HEK293 (cell line): ENCODE measurements at regions not wholly inside any gene's neighbourhood (a gene's known extent, or its start where the extent isn't known, plus 50 kb on each side); places are given as distances from the start of the nearest gene placed in this dataset.

Source experiments
- CTCF ChIA-PET: fragments of 350-600 bp; formaldehyde crosslinking; extraction: SDS; loops from one replicate; lab custom pipeline; 2021; ENCODE audit warnings: antibody characterized with exemption; lab: Yijun Ruan, JAX
- POLR2A ChIA-PET: fragments of 300-600 bp; formaldehyde crosslinking; extraction: SDS; loops from one replicate; lab custom pipeline; 2020; ENCODE audit warnings: antibody characterized with exemption, inconsistent platforms; lab: Yijun Ruan, JAX
- H3K27ac ChIP-seq: fragments of 200-500 bp; sonication (Bioruptor generic); 2 replicates; pipeline ENCODE4 v1.5.1; 2014; ENCODE audit warnings: low read depth, low read length, control low read depth, inconsistent platforms; ENCODE audit errors: extremely low read depth
- H3K36me3 ChIP-seq, 2 experiments: fragments of 200-500 bp in 1 of 2; sonication (Bioruptor generic) in 1 of 2; 1 replicate in 1 of 2; 2 replicates in 1 of 2; pipeline ENCODE4 v1.5.1; 2014 to 2017; ENCODE audit warnings: inconsistent platforms in 2 of 2, low read length in 2 of 2; ENCODE audit not compliant: control insufficient read depth in 2 of 2, insufficient read depth in 1 of 2
- H3K4me1 ChIP-seq: fragments of 200-500 bp; sonication (Bioruptor generic); 2 replicates; pipeline ENCODE4 v1.5.1; 2014; ENCODE audit warnings: mild to moderate bottlenecking, low read length, inconsistent platforms; ENCODE audit not compliant: control insufficient read depth, insufficient read depth
- H3K4me3 ChIP-seq: 2 replicates; pipeline ENCODE4 v1.5.1; 2011; ENCODE audit warnings: low read depth, mild to moderate bottlenecking, control low read depth, low read length, moderate library complexity
- H3K9me3 ChIP-seq: fragments of 200-500 bp; sonication (Bioruptor generic); 2 replicates; pipeline ENCODE4 v1.5.1; 2014; ENCODE audit warnings: low read depth, low read length, inconsistent platforms; ENCODE audit not compliant: control insufficient read depth, insufficient read depth
- GLI2 ChIP-seq: fragments of 450-650 bp; formaldehyde crosslinking; IDR thresholded peaks from 2 replicates; pipeline ENCODE4; 2017; ENCODE audit warnings: missing biosample characterization, missing genetic modification characterization, low read depth, borderline replicate concordance
- KLF10 ChIP-seq: fragments of 450-650 bp; IDR thresholded peaks from 2 replicates; pipeline ENCODE4 v1.5.1; 2018; ENCODE audit warnings: missing biosample characterization, mild to moderate bottlenecking, missing genetic modification characterization
- YY1 ChIP-seq: fragments of 450-650 bp; formaldehyde crosslinking; IDR thresholded peaks from 2 replicates; pipeline ENCODE4 v1.5.1; 2018; ENCODE audit warnings: missing biosample characterization, missing genetic modification characterization
- YY2 ChIP-seq: fragments of 450-650 bp; formaldehyde crosslinking; IDR thresholded peaks from 2 replicates; pipeline ENCODE4 v1.5.1; 2016; ENCODE audit warnings: missing biosample characterization, missing genetic modification characterization
- ZEB2 ChIP-seq: fragments of 450-650 bp; formaldehyde crosslinking; IDR thresholded peaks from 2 replicates; pipeline ENCODE4 v1.5.1; 2016; ENCODE audit warnings: missing biosample characterization, missing genetic modification characterization
- ZFHX2 ChIP-seq: fragments of 450-650 bp; formaldehyde crosslinking; conservative IDR thresholded peaks from 2 replicates; pipeline ENCODE4 v1.5.1; 2016; ENCODE audit warnings: missing biosample characterization, missing genetic modification characterization
- ZNF169 ChIP-seq: fragments of 450-650 bp; formaldehyde crosslinking; IDR thresholded peaks from 2 replicates; pipeline ENCODE4 v1.5.1; 2016; ENCODE audit warnings: missing biosample characterization, missing genetic modification characterization
- ZNF341 ChIP-seq: fragments of 450-650 bp; formaldehyde crosslinking; IDR thresholded peaks from 2 replicates; pipeline ENCODE4; 2016; ENCODE audit warnings: low read depth, missing biosample characterization, missing genetic modification characterization
- ZNF433 ChIP-seq: fragments of 450-650 bp; formaldehyde crosslinking; IDR thresholded peaks from 2 replicates; pipeline ENCODE4 v1.5.1; 2016; ENCODE audit warnings: missing biosample characterization, missing genetic modification characterization, low read depth
- ZNF544 ChIP-seq: fragments of 450-650 bp; formaldehyde crosslinking; IDR thresholded peaks from 2 replicates; pipeline ENCODE4 v1.5.0; 2017; ENCODE audit warnings: missing biosample characterization, missing genetic modification characterization
- ZNF549 ChIP-seq: fragments of 450-650 bp; IDR thresholded peaks from 2 replicates; pipeline ENCODE4 v1.5.1; 2018; ENCODE audit warnings: missing biosample characterization, missing genetic modification characterization, mild to moderate bottlenecking, inconsistent platforms, moderate library complexity
- ZNF571 ChIP-seq: fragments of 450-650 bp; formaldehyde crosslinking; IDR thresholded peaks from 2 replicates; pipeline ENCODE4 v1.5.0; 2017; ENCODE audit warnings: missing biosample characterization, missing genetic modification characterization
- ZNF623 ChIP-seq: fragments of 450-650 bp; formaldehyde crosslinking; IDR thresholded peaks from 2 replicates; pipeline ENCODE4 v1.5.1; 2016; ENCODE audit warnings: missing biosample characterization, missing genetic modification characterization
- ZXDB ChIP-seq: fragments of 450-650 bp; formaldehyde crosslinking; IDR thresholded peaks from 2 replicates; pipeline ENCODE4 v1.5.1; 2016; ENCODE audit warnings: missing biosample characterization, missing genetic modification characterization
- TF ChIP-seq, protein P1 (sequence below): sonication (generic); formaldehyde crosslinking; IDR thresholded peaks from 2 replicates; pipeline ENCODE4 v1.8.1; 2022; ENCODE audit warnings: mild to moderate bottlenecking, moderate library complexity, missing genetic modification reagents
- TF ChIP-seq, protein P2 (sequence below): fragments of 450-650 bp; formaldehyde crosslinking; IDR thresholded peaks from 2 replicates; pipeline ENCODE4; 2016; ENCODE audit warnings: missing biosample characterization, missing genetic modification characterization
- TF ChIP-seq, protein P3 (sequence below): fragments of 450-650 bp; formaldehyde crosslinking; IDR thresholded peaks from 2 replicates; pipeline ENCODE4 v1.5.1; 2017; ENCODE audit warnings: missing biosample characterization, missing genetic modification characterization
- TF ChIP-seq, protein P4 (sequence below): fragments of 450-650 bp; formaldehyde crosslinking; IDR thresholded peaks from 2 replicates; pipeline ENCODE4 v1.5.1; 2016; ENCODE audit warnings: missing biosample characterization, missing genetic modification characterization, borderline replicate concordance
- TF ChIP-seq, protein P5 (sequence below): fragments of 450-650 bp; formaldehyde crosslinking; IDR thresholded peaks from 2 replicates; pipeline ENCODE4 v1.5.1; 2016; ENCODE audit warnings: missing biosample characterization, missing genetic modification characterization, borderline replicate concordance

DNA sequence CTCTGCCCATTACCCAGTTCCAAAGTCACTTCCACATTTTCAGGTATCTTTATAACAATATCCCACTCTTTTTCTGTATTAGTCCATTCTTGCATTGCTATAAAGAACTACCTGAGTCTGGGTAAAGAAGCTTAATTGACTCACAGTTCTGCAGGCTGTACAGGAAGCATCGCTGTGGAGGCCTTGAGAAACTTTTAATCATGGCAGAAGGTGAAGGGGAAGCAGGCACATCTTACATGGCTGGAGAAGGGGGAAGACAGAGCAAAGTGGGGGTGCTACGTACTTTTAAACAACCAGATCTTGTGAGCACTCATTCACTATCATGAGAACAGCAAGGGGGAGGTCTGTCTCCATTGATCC, 85.4 kb upstream of the MAP4K3 start:
- Histone ChIP-seq H3K36me3 (no peaks in the 10 kb centered on the region), H3K9me3 (no peaks in the 10 kb centered on the region)
- CTCF ChIA-PET, result interaction anchor here (0.6 to 2.5 kb wide), 3 partner anchors 112 to 722 kb away, joined by 3 to 9 read pairs (median 4); no protein-coding TSS in a partner anchor
- TF ChIP-seq, protein P1, sequence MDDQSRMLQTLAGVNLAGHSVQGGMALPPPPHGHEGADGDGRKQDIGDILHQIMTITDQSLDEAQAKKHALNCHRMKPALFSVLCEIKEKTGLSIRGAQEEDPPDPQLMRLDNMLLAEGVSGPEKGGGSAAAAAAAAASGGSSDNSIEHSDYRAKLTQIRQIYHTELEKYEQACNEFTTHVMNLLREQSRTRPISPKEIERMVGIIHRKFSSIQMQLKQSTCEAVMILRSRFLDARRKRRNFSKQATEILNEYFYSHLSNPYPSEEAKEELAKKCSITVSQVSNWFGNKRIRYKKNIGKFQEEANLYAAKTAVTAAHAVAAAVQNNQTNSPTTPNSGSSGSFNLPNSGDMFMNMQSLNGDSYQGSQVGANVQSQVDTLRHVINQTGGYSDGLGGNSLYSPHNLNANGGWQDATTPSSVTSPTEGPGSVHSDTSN (CRISPR knock-in tag), result no peak
- TF ChIP-seq, protein P2, sequence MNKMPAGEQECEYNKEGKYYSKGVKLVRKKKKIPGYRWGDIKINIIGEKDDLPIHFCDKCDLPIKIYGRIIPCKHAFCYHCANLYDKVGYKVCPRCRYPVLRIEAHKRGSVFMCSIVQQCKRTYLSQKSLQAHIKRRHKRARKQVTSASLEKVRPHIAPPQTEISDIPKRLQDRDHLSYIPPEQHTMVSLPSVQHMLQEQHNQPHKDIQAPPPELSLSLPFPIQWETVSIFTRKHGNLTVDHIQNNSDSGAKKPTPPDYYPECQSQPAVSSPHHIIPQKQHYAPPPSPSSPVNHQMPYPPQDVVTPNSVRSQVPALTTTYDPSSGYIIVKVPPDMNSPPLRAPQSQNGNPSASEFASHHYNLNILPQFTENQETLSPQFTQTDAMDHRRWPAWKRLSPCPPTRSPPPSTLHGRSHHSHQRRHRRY (tag by site-specific recombination), result no peak
- TF ChIP-seq ZXDB (no peak), KLF10 (tag by site-specific recombination) (no peak), ZNF549 (tag by site-specific recombination) (no peak), ZNF623 (tag by site-specific recombination) (no peak), ZNF433 (tag by site-specific recombination) (no peak), ZEB2 (tag by site-specific recombination) (no peak), ZNF341 (tag by site-specific recombination) (no peak), YY1 (tag by site-specific recombination) (no peak), ZNF571 (tag by site-specific recombination) (no peak), ZNF544 (no peak), ZNF169 (tag by site-specific recombination) (no peak), YY2 (tag by site-specific recombination) (no peak), GLI2 (no peak), ZFHX2 (tag by site-specific recombination) (no peak)
- TF ChIP-seq, protein P3, sequence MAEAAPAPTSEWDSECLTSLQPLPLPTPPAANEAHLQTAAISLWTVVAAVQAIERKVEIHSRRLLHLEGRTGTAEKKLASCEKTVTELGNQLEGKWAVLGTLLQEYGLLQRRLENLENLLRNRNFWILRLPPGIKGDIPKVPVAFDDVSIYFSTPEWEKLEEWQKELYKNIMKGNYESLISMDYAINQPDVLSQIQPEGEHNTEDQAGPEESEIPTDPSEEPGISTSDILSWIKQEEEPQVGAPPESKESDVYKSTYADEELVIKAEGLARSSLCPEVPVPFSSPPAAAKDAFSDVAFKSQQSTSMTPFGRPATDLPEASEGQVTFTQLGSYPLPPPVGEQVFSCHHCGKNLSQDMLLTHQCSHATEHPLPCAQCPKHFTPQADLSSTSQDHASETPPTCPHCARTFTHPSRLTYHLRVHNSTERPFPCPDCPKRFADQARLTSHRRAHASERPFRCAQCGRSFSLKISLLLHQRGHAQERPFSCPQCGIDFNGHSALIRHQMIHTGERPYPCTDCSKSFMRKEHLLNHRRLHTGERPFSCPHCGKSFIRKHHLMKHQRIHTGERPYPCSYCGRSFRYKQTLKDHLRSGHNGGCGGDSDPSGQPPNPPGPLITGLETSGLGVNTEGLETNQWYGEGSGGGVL (tag by site-specific recombination), result no peak
- TF ChIP-seq, protein P4, sequence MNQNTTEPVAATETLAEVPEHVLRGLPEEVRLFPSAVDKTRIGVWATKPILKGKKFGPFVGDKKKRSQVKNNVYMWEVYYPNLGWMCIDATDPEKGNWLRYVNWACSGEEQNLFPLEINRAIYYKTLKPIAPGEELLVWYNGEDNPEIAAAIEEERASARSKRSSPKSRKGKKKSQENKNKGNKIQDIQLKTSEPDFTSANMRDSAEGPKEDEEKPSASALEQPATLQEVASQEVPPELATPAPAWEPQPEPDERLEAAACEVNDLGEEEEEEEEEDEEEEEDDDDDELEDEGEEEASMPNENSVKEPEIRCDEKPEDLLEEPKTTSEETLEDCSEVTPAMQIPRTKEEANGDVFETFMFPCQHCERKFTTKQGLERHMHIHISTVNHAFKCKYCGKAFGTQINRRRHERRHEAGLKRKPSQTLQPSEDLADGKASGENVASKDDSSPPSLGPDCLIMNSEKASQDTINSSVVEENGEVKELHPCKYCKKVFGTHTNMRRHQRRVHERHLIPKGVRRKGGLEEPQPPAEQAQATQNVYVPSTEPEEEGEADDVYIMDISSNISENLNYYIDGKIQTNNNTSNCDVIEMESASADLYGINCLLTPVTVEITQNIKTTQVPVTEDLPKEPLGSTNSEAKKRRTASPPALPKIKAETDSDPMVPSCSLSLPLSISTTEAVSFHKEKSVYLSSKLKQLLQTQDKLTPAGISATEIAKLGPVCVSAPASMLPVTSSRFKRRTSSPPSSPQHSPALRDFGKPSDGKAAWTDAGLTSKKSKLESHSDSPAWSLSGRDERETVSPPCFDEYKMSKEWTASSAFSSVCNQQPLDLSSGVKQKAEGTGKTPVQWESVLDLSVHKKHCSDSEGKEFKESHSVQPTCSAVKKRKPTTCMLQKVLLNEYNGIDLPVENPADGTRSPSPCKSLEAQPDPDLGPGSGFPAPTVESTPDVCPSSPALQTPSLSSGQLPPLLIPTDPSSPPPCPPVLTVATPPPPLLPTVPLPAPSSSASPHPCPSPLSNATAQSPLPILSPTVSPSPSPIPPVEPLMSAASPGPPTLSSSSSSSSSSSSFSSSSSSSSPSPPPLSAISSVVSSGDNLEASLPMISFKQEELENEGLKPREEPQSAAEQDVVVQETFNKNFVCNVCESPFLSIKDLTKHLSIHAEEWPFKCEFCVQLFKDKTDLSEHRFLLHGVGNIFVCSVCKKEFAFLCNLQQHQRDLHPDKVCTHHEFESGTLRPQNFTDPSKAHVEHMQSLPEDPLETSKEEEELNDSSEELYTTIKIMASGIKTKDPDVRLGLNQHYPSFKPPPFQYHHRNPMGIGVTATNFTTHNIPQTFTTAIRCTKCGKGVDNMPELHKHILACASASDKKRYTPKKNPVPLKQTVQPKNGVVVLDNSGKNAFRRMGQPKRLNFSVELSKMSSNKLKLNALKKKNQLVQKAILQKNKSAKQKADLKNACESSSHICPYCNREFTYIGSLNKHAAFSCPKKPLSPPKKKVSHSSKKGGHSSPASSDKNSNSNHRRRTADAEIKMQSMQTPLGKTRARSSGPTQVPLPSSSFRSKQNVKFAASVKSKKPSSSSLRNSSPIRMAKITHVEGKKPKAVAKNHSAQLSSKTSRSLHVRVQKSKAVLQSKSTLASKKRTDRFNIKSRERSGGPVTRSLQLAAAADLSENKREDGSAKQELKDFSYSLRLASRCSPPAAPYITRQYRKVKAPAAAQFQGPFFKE (tag by site-specific recombination), result no peak
- TF ChIP-seq, protein P5, sequence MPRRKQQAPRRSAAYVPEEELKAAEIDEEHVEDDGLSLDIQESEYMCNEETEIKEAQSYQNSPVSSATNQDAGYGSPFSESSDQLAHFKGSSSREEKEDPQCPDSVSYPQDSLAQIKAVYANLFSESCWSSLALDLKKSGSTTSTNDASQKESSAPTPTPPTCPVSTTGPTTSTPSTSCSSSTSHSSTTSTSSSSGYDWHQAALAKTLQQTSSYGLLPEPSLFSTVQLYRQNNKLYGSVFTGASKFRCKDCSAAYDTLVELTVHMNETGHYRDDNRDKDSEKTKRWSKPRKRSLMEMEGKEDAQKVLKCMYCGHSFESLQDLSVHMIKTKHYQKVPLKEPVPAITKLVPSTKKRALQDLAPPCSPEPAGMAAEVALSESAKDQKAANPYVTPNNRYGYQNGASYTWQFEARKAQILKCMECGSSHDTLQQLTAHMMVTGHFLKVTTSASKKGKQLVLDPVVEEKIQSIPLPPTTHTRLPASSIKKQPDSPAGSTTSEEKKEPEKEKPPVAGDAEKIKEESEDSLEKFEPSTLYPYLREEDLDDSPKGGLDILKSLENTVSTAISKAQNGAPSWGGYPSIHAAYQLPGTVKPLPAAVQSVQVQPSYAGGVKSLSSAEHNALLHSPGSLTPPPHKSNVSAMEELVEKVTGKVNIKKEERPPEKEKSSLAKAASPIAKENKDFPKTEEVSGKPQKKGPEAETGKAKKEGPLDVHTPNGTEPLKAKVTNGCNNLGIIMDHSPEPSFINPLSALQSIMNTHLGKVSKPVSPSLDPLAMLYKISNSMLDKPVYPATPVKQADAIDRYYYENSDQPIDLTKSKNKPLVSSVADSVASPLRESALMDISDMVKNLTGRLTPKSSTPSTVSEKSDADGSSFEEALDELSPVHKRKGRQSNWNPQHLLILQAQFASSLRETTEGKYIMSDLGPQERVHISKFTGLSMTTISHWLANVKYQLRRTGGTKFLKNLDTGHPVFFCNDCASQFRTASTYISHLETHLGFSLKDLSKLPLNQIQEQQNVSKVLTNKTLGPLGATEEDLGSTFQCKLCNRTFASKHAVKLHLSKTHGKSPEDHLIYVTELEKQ (tag by site-specific recombination), result no peak
- TF ChIP-seq, all 188 proteins: peak for 0
- Histone ChIP-seq H3K4me1 (no peaks in the 10 kb centered on the region), H3K4me3 (no peak overlapping the region), H3K27ac (no peak overlapping the region)
- POLR2A ChIA-PET, result no interaction called here
